HCT116 (cell line): ENCODE measurements at regions not wholly inside any gene's neighbourhood (a gene's known extent, or its start where the extent isn't known, plus 50 kb on each side); places are given as distances from the start of the nearest gene placed in this dataset.

Experiments used
- CBX3 ChIP-seq: IDR thresholded peaks from 2 replicates; pipeline ENCODE4 v1.6.1; 2012; ENCODE audit warnings: low read depth
- ELF1 ChIP-seq: IDR thresholded peaks from 2 replicates; pipeline ENCODE4 v1.6.1; 2012; ENCODE audit warnings: low read depth, borderline replicate concordance
- EZH2 ChIP-seq: fragments of 200-600 bp; sonication (generic); IDR thresholded peaks from 2 replicates; pipeline ENCODE4 v1.6.1; 2017; ENCODE audit warnings: antibody characterized with exemption, mixed run types
- POLR2A ChIP-seq: IDR thresholded peaks from 2 replicates; pipeline ENCODE4 v1.7.0; 2011; ENCODE audit warnings: borderline replicate concordance; ENCODE audit not compliant: insufficient read depth, insufficient read length; ENCODE audit errors: extremely low read depth
- POLR2AphosphoS5 ChIP-seq: IDR thresholded peaks from 2 replicates; pipeline ENCODE4 v1.6.1; 2011; ENCODE audit warnings: mild to moderate bottlenecking, low read depth, low read length, moderate library complexity
- RAD21 ChIP-seq: IDR thresholded peaks from 2 replicates; pipeline ENCODE4 v1.6.1; 2012; ENCODE audit warnings: low read depth, mild to moderate bottlenecking
- SRF ChIP-seq: IDR thresholded peaks from 2 replicates; pipeline ENCODE4 v1.6.1; 2012; ENCODE audit warnings: low read depth
- YY1 ChIP-seq: IDR thresholded peaks from 2 replicates; pipeline ENCODE4 v1.6.1; 2011; ENCODE audit warnings: low read length, low read depth, moderate library complexity, mild to moderate bottlenecking; ENCODE audit not compliant: insufficient replicate concordance; ENCODE audit errors: extremely low read depth
- ZFX ChIP-seq: fragments of 450-650 bp; IDR thresholded peaks from 2 replicates; pipeline ENCODE4 v1.6.1; 2017
- ZNF274 ChIP-seq: fragments of 200-500 bp; sonication (Bioruptor generic); IDR thresholded peaks from 2 replicates; pipeline ENCODE4 v1.6.1; 2014; ENCODE audit warnings: mild to moderate bottlenecking, low read depth, low read length, inconsistent platforms
- TF ChIP-seq, protein P1 (sequence below): IDR thresholded peaks from 2 replicates; pipeline ENCODE4 v1.6.1; 2012
- TF ChIP-seq, protein P2 (sequence below), 3 experiments: fragments of 200-600 bp in 1 of 3; sonication (generic) in 1 of 3; IDR thresholded peaks in 2 of 3; conservative IDR thresholded peaks in 1 of 3; 2 replicates each; pipeline ENCODE4 v1.5.1; 2012 to 2017; ENCODE audit warnings: low read depth in 2 of 3, low read length in 2 of 3, antibody characterized with exemption in 1 of 3, borderline replicate concordance in 1 of 3, control low read depth in 1 of 3, mild to moderate bottlenecking in 1 of 3, mixed read lengths in 1 of 3, mixed run types in 1 of 3, moderate library complexity in 1 of 3; ENCODE audit not compliant: insufficient read depth in 1 of 3
- TF ChIP-seq, protein P3 (sequence below): IDR thresholded peaks from 2 replicates; pipeline ENCODE4 v1.6.1; 2011; ENCODE audit warnings: mild to moderate bottlenecking, low read length, moderate library complexity; ENCODE audit not compliant: insufficient replicate concordance; ENCODE audit errors: extremely low read depth
- TF ChIP-seq, protein P4 (sequence below): IDR thresholded peaks from 2 replicates; pipeline ENCODE4 v1.6.1; 2012; ENCODE audit warnings: low read depth

DNA sequence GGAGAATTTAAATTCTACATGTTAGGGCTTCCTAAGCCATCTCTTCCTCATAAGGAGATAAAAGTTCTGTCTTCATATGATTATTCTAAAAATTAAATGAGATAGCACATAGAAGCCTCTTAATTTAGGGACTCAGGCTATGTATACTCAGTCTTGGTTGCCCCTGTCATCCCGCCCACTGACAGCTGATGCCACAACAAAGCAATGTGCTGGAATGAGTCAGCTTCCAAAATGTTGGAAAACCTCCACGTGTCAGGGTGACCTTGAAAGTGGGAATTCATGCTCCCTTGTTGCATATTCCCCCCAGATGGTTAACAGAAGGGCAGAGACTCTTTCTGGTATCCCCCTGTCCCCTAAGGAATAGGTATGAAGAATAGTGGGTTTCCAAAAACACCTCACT lies 238.0 kb upstream of the DDHD1 start:
- TF ChIP-seq EZH2: no peak
- no peak for TF ChIP-seq RAD21
- TF ChIP-seq, protein P1, sequence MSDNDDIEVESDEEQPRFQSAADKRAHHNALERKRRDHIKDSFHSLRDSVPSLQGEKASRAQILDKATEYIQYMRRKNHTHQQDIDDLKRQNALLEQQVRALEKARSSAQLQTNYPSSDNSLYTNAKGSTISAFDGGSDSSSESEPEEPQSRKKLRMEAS: peak; percentile 73
- TF ChIP-seq, protein P2, sequence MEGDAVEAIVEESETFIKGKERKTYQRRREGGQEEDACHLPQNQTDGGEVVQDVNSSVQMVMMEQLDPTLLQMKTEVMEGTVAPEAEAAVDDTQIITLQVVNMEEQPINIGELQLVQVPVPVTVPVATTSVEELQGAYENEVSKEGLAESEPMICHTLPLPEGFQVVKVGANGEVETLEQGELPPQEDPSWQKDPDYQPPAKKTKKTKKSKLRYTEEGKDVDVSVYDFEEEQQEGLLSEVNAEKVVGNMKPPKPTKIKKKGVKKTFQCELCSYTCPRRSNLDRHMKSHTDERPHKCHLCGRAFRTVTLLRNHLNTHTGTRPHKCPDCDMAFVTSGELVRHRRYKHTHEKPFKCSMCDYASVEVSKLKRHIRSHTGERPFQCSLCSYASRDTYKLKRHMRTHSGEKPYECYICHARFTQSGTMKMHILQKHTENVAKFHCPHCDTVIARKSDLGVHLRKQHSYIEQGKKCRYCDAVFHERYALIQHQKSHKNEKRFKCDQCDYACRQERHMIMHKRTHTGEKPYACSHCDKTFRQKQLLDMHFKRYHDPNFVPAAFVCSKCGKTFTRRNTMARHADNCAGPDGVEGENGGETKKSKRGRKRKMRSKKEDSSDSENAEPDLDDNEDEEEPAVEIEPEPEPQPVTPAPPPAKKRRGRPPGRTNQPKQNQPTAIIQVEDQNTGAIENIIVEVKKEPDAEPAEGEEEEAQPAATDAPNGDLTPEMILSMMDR (IDR thresholded peaks at IDR 0.05 in 2 of 3, conservative IDR thresholded peaks at IDR 0.05 in 1 of 3; ENCODE audit: borderline replicate concordance in 1 of 3, insufficient read depth in 1 of 3, low read depth in 2 of 3, low read length in 2 of 3): no peak
- no peak for TF ChIP-seq POLR2A
- no peak for TF ChIP-seq ELF1
- TF ChIP-seq, protein P3, sequence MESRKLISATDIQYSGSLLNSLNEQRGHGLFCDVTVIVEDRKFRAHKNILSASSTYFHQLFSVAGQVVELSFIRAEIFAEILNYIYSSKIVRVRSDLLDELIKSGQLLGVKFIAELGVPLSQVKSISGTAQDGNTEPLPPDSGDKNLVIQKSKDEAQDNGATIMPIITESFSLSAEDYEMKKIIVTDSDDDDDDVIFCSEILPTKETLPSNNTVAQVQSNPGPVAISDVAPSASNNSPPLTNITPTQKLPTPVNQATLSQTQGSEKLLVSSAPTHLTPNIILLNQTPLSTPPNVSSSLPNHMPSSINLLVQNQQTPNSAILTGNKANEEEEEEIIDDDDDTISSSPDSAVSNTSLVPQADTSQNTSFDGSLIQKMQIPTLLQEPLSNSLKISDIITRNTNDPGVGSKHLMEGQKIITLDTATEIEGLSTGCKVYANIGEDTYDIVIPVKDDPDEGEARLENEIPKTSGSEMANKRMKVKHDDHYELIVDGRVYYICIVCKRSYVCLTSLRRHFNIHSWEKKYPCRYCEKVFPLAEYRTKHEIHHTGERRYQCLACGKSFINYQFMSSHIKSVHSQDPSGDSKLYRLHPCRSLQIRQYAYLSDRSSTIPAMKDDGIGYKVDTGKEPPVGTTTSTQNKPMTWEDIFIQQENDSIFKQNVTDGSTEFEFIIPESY: no peak
- TF ChIP-seq, protein P4, sequence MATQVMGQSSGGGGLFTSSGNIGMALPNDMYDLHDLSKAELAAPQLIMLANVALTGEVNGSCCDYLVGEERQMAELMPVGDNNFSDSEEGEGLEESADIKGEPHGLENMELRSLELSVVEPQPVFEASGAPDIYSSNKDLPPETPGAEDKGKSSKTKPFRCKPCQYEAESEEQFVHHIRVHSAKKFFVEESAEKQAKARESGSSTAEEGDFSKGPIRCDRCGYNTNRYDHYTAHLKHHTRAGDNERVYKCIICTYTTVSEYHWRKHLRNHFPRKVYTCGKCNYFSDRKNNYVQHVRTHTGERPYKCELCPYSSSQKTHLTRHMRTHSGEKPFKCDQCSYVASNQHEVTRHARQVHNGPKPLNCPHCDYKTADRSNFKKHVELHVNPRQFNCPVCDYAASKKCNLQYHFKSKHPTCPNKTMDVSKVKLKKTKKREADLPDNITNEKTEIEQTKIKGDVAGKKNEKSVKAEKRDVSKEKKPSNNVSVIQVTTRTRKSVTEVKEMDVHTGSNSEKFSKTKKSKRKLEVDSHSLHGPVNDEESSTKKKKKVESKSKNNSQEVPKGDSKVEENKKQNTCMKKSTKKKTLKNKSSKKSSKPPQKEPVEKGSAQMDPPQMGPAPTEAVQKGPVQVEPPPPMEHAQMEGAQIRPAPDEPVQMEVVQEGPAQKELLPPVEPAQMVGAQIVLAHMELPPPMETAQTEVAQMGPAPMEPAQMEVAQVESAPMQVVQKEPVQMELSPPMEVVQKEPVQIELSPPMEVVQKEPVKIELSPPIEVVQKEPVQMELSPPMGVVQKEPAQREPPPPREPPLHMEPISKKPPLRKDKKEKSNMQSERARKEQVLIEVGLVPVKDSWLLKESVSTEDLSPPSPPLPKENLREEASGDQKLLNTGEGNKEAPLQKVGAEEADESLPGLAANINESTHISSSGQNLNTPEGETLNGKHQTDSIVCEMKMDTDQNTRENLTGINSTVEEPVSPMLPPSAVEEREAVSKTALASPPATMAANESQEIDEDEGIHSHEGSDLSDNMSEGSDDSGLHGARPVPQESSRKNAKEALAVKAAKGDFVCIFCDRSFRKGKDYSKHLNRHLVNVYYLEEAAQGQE: no peak
- TF ChIP-seq YY1: no peak
- TF ChIP-seq ZNF274: no peak
- TF ChIP-seq SRF: no peak; the same call in 1 of the 2 replicates
- TF ChIP-seq POLR2AphosphoS5: no peak
- TF ChIP-seq CBX3: no peak; the same call in none of the 2 replicates
- TF ChIP-seq ZFX: no peak
